GM12874 (cell line): ENCODE measurements at regions not wholly inside any gene's neighbourhood (a gene's known extent, or its start where the extent isn't known, plus 50 kb on each side); places are given as distances from the start of the nearest gene placed in this dataset.

Experiments
- TF ChIP-seq, protein P1 (sequence below): IDR thresholded peaks from 2 replicates; pipeline ENCODE4 v1.5.1; 2011; ENCODE audit warnings: low read depth, mild to moderate bottlenecking, control low read depth, low read length, moderate library complexity; ENCODE audit not compliant: insufficient read depth

DNA sequence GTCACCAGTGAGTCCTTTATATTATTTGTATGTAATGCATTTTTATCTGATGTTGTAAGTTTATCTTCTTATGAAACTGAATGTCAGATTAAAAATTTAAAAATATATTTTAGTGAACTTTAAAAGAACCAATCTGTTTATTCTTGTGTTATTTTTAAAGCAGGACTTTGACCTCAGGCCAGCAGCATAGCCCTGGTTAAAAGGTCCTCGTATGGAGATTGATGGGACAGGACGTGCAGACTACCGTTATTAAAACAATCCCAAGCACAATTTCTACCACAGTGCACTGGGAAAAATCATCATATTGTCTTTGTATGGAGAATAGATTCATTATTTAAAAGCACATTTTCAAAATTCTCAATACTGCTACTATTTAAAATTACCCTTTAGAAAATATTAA, 573.8 kb upstream of the ARGLU1 start:
- TF ChIP-seq, protein P1, sequence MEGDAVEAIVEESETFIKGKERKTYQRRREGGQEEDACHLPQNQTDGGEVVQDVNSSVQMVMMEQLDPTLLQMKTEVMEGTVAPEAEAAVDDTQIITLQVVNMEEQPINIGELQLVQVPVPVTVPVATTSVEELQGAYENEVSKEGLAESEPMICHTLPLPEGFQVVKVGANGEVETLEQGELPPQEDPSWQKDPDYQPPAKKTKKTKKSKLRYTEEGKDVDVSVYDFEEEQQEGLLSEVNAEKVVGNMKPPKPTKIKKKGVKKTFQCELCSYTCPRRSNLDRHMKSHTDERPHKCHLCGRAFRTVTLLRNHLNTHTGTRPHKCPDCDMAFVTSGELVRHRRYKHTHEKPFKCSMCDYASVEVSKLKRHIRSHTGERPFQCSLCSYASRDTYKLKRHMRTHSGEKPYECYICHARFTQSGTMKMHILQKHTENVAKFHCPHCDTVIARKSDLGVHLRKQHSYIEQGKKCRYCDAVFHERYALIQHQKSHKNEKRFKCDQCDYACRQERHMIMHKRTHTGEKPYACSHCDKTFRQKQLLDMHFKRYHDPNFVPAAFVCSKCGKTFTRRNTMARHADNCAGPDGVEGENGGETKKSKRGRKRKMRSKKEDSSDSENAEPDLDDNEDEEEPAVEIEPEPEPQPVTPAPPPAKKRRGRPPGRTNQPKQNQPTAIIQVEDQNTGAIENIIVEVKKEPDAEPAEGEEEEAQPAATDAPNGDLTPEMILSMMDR: no peak

DNA sequence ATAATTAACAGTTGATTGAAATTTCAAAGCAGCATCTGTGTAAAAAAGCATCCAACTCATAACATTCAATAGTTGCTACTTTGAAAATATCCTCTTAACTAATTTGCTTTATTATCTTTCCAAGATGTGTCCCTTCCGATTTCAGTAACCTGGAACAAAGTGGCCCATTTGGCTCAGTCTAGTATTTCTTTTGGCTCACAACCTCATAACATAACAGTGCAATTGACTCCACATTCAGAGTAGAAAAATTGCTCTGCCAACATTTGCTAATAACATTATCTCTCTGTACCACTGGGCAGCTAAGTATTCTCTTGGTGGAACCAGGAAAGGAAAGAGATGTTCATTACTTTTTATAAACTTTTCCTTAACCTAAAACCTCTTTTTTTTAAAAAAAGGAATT, 571.1 kb upstream of the ARGLU1 start:
- TF ChIP-seq, protein P1: no peak

DNA sequence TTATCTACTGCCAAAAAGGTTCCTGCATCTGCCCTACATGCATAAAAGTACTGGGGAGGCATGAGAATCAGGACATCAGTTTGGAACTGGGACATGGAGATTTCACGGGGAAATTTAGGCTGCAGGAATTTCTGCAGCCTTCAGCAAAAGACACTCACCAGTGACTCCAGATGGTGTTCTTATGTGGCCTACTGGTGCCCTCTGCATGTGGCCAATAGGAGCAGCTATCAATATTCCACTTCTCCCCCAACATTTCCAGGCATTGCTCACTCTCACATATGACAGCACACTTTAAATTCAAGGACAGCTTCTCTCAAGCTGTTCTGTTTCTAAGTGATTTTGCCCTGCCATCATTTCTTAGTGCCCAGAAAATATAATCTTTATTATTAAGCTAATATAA, 570.5 kb upstream of the ARGLU1 start:
- TF ChIP-seq, protein P1: no peak

DNA sequence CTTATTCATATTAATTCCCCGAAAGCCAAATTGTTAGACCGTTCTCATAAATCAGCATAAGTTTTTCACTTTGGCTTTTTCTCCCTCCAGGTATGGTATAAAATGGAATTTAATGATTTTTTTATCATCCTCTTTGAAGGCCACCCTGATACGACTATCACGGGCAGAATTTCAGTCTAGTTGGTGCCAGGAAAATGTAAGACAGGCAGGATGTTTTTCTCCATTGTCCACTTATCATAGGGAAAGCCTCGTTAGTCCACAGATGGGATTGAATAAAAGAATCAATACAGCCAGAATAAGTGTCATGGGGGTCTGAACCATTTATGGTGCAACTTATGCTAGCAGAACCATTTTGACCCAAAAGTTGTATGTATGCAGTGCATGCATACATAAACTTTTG, 566.0 kb upstream of the ARGLU1 start:
- TF ChIP-seq, protein P1: no peak

DNA sequence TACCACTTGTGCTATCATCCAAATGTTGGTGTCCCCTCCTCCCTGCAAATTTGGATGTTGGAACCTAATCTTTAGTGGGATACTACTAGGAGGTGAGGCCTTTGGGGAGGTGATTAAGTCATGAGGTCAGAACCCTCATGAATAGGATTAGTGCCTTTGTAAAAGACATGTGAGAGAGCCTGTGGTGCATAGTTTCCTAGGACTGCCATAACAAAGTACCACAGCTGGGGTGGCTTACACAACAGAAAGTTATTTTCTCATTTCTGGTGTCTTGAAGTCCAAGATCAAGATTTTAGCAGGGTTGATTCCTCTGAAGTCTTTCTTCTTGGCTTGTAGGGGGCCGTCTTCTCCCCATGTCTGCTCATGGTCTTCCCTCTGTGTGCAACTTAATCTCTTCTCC, 562.6 kb upstream of the ARGLU1 start:
- TF ChIP-seq, protein P1: no peak

DNA sequence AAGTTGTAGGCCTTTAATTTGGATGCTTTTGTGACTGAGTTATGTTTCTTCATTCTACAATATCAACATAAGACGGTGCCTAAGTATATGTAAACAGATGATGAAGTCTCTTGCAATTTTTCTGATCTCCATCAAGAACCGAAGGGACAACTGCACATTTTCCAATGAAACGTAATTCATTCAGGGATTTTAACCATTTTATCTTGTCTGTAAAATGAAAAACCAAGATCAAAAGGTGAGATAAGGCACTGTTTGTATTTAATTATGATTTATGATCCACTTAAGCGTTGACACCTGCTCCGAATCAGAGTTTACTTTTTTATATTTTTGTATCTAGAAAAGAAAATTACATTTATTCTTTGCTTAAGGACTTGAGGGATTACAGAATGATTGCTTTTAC, 556.8 kb upstream of the ARGLU1 start:
- TF ChIP-seq, protein P1: no peak

DNA sequence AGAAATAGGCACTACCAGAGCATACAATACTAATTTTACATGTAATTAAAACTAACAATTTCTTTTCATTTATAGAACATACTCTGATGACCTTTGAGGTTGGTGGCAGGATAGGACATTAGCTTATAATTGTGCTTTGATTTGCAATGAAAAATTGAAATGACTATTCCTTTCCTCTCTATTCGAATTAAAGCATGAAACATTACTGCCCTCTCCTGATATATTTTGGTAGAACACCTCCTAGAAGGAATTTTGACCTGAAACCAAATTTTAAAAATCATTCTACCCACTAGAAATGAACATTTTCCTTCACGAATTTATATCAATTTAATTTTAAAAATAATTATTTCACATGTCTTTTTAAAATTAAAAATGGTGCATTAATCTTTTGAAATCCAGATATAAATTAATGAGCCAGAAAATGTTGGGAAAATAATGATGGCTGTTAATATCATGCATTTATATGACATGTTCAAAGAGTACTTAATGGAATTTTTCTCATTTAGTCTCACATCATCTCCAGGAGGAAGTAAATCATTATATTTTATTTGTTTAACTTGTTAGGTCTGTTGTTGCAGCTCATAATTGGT, 556.3 kb upstream of the ARGLU1 start:
- TF ChIP-seq, protein P1: no peak
